ENCODE measurements at regions not wholly inside any gene's neighbourhood (a gene's known extent, or its start where the extent isn't known, plus 50 kb on each side); places are given as distances from the start of the nearest gene placed in this dataset.

DNA sequence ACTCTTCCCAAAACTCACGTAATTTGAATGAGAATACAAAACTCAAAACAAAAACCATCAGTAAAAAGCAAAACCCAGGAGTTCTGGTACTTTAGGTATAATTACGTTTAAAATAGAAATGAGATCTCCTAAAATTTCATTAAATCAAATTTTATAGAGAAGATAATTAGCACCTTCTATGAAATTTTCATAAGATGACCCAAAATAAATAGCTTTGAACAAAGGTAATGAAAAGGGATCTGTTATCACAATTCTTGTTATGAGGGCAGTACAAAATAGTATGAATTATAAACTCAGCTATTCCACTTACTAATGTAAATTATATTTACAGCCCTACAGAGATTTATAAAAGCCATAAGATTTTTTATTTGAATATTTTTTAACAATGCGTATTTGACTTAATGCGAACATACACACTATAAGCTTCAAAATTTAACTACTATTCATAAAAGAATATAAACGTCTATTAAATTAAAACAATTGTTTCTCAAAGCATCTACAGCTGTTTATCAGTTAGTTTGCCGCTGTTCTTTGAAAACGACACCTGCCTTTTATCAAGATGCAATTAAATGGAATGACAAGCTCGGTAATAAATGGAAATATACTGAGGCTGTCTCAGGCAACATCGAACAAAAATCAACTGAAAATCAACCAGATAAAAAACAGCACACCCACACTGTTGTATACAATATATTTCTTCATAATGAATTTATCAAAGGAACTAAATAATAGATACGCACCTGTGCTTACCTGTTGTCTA is 63.8 kb downstream of the KCNRG start:
- TF ChIP-seq, protein P1, sequence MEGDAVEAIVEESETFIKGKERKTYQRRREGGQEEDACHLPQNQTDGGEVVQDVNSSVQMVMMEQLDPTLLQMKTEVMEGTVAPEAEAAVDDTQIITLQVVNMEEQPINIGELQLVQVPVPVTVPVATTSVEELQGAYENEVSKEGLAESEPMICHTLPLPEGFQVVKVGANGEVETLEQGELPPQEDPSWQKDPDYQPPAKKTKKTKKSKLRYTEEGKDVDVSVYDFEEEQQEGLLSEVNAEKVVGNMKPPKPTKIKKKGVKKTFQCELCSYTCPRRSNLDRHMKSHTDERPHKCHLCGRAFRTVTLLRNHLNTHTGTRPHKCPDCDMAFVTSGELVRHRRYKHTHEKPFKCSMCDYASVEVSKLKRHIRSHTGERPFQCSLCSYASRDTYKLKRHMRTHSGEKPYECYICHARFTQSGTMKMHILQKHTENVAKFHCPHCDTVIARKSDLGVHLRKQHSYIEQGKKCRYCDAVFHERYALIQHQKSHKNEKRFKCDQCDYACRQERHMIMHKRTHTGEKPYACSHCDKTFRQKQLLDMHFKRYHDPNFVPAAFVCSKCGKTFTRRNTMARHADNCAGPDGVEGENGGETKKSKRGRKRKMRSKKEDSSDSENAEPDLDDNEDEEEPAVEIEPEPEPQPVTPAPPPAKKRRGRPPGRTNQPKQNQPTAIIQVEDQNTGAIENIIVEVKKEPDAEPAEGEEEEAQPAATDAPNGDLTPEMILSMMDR (IDR thresholded peaks at IDR 0.05; ENCODE audit: low read depth, low read length, missing control alignments) = no peak
- no peak for DNase-seq (ENCODE audit: low read depth)
- H3K4me3 ChIP-seq (ENCODE audit: low read depth, low read length) = peak overlapping the region; percentile 83

DNA sequence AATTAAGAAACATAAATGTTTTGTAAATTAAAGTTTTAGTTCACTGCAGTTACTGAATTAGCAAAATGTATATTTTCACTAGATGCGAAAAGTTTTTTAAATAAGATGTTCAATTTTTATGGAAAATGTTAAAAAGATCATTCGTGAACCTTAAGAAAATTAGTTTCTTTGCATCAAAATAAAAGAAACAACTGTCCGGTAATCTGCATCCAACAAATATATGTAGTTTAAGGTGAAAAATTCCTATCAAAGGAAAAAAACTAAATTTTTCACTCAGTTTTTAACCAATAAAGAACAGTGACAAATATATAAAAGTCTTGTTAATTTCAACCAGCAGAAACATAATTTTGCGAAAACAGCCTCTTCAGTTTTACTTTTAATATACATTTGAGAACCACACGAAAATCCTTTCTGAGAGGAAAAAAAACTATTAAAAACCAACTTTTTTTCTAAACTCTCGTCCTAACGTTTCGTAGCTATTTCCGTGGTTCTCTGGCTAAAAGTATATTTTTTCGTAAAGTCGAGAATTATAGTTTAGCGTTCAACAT is 64.5 kb downstream of the KCNRG start:
- TF ChIP-seq, protein P1 (IDR thresholded peaks at IDR 0.05; ENCODE audit: low read depth, low read length, missing control alignments) = no peak
- H3K4me3 ChIP-seq (ENCODE audit: low read depth, low read length) = peak overlapping the region; percentile 83
- no peak for DNase-seq (ENCODE audit: low read depth)

GRCh38 chr13:50080203-50080910 is 65.1 kb downstream of the KCNRG start:
- DNase-seq (ENCODE audit: low read depth) = no peak
- TF ChIP-seq, protein P1 (IDR thresholded peaks at IDR 0.05; ENCODE audit: low read depth, low read length, missing control alignments) = no peak
- peak overlapping the region; percentile 83 for H3K4me3 ChIP-seq (ENCODE audit: low read depth, low read length)

- no peak for DNase-seq (ENCODE audit: low read depth)
- H3K4me3 ChIP-seq (ENCODE audit: low read depth, low read length) = peak overlapping the region; percentile 83
- TF ChIP-seq, protein P1 (IDR thresholded peaks at IDR 0.05; ENCODE audit: low read depth, low read length, missing control alignments) = no peak
Measured at GRCh38 chr13:50080911-50081678, 65.9 kb downstream of the KCNRG start.

DNA sequence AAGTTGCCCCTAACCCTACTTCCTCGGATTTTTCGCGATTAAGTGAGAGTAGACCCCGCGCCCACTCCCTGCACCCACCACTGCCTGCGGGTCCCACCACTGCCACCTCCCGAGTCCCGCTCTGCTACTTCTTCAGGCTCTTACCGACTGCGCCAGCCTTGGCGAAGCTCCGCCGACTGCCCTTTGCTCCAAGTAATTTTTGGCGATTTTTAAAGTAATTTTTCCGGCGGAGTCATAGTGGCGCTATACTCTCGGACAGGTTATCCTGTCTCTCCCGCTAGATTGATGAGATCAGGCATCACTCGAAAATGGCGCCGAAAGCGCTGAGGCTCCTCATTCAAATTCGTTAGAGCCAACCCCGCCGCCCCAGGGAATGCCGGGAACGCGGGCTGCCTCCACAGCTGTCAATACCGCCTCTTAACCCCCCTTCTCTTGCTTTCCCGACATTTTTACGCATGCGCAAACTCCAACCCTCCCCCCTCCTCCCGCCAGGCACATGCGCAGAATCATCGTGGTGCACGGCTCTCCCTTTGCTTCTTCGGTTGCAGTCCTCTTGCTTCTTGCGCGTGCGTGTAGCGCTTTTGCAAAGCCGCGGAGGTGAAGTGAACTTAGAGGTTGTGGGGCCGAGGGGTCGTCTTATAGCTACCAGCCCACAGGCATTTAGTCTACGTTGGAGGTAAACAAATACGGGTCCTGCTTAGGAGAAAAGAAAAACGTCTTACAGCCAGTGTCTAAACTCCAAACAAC is 66.6 kb downstream of the KCNRG start:
- H3K4me3 ChIP-seq (ENCODE audit: low read depth, low read length) = peak overlapping the region; percentile 83
- peak; percentile 96 for DNase-seq (ENCODE audit: low read depth)
- TF ChIP-seq, protein P1 (IDR thresholded peaks at IDR 0.05; ENCODE audit: low read depth, low read length, missing control alignments) = no peak

Data from GM12864 (cell line).